ENCODE measurements at regions not wholly inside any gene's neighbourhood (a gene's known extent, or its start where the extent isn't known, plus 50 kb on each side); places are given as distances from the start of the nearest gene placed in this dataset.

DNA sequence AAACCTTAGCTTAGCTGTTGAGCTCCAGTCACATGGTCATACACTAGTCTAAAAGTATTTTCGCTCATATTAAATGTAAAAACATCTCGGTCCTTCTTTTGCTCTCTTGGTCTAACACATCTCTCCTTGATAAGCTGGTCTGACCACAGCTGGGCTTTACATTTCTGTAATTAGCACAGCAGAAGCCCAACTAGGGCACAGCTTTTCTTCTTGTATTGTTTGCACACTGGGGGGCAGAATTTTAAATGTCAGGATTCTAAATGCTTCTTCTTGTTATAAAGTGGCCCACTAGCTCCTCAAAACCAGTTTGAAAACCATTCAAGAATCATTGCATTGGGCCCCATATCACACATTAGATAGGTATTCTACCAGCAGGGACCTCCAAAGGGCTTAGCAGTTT, 289.1 kb upstream of the PKN2 start:
- Mint-ChIP-seq H3K27ac (no peak overlapping the region), H3K36me3 (ENCODE audit: low read depth) (no peaks in the 10 kb centered on the region)
- intact Hi-C loops (cut with micrococcal nuclease) = no loop called here

DNA sequence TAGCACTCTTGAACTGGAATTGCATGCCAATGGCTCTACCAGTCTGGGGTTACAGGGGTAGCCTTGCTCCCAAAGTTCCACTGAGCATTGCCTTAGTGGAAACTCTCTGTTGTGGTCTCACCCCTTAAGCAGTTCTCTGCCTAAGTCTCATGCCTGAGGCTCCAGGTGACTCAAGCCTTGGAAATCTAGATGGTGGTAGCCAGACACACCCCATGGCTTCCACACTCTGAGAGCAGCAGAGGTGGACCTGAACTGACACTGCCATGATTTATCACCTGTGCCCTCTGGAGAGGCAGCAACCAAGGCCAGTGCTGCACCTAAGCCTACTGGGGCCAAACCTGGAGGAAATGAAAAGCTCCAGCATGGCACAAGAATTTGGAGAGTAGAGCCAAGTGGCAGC, 285.7 kb upstream of the PKN2 start:
- no peaks in the 10 kb centered on the region for H3K9me3 Mint-ChIP-seq
- no peak overlapping the region for H3K27ac Mint-ChIP-seq
- no peak for DNase-seq
- H3K36me3 Mint-ChIP-seq (ENCODE audit: low read depth) = no peaks in the 10 kb centered on the region
- H3K4me3 Mint-ChIP-seq = no peak overlapping the region
- no peaks in the 10 kb centered on the region for H3K27me3 Mint-ChIP-seq
- intact Hi-C loops (cut with micrococcal nuclease) = no loop called here
- H3K4me1 Mint-ChIP-seq = no peaks in the 10 kb centered on the region

More for the DNA sequence above, 289.1 kb upstream of the PKN2 start:
- no peak for DNase-seq
- H3K9me3 Mint-ChIP-seq = no peaks in the 10 kb centered on the region
- no peak overlapping the region for H3K4me3 Mint-ChIP-seq
- no peaks in the 10 kb centered on the region for H3K4me1 Mint-ChIP-seq
- no peaks in the 10 kb centered on the region for H3K27me3 Mint-ChIP-seq

DNA sequence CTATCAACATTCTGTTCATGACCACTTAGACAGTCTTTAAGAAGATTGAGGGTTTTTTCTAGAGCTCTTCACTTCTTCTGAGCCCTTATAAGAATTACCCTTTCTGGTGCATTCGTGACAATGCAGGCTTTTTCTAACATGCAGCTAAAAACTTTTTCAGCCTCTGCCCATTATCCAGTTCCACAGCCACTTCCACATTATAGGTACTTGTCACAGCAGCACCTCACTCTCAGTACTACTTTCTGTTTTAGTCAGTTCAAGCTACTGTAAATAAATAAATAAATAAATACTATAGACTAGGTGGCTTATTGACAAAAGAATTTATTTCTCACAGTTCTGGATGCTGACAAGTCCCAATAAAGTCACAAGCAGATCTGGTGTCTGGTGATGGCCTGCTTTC, 284.4 kb upstream of the PKN2 start:
- no peaks in the 10 kb centered on the region for H3K36me3 Mint-ChIP-seq (ENCODE audit: low read depth)
- no peak overlapping the region for H3K27ac Mint-ChIP-seq
- no peak overlapping the region for H3K4me3 Mint-ChIP-seq

DNA sequence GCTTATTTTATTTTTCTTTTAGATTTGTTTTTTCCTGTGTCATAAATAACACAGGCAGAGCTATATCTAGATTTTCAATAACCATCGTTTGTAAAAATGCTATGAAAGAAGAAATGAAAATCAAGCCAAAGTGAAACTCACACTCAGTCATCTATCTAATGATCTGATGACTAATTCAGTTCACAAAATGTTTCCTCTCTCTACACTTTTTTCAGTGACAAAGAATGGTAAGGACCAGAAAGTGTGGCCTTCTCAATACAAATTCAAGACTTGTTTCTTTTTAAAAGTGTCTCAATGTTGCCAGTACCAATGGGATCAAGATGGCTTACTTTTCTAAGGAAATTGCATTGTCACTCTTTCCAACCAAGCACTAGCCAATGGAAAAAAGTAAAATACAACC, 282.8 kb upstream of the PKN2 start:
- Mint-ChIP-seq H3K27me3 (no peaks in the 10 kb centered on the region), H3K27ac (no peak overlapping the region), H3K9me3 (no peaks in the 10 kb centered on the region), H3K36me3 (ENCODE audit: low read depth) (no peaks in the 10 kb centered on the region), H3K4me1 (no peaks in the 10 kb centered on the region), H3K4me3 (no peak overlapping the region)
- intact Hi-C loops (cut with micrococcal nuclease) = no loop called here
- no peak for DNase-seq

More for the DNA sequence above, 284.4 kb upstream of the PKN2 start:
- Mint-ChIP-seq H3K27me3 (no peaks in the 10 kb centered on the region), H3K4me1 (no peaks in the 10 kb centered on the region), H3K9me3 (no peaks in the 10 kb centered on the region)
- intact Hi-C loops (cut with micrococcal nuclease) = no loop called here
- DNase-seq = no peak

DNA sequence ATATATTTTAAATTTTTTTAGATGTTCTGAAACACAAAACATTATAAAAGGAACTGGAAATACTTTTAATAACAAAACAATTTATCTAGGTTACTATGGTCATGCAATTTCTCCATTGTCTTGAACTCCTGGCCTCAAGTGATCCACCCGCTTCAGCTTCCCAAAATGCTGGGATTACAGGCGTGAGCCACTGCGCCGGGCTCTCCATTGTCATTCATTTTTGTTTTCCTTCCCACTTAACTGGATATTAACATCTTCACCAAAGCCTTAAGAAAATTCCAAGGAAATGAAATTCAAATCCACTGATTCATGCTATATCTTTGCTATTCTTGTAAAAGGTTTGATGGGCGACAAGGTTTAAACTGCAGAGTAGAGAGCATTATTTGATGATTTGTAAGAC, 279.5 kb upstream of the PKN2 start:
- Mint-ChIP-seq H3K27me3 (no peaks in the 10 kb centered on the region), H3K4me1 (no peaks in the 10 kb centered on the region), H3K36me3 (ENCODE audit: low read depth) (no peaks in the 10 kb centered on the region), H3K9me3 (no peaks in the 10 kb centered on the region), H3K27ac (no peak overlapping the region), H3K4me3 (no peak overlapping the region)
- DNase-seq = no peak
- intact Hi-C loops (cut with micrococcal nuclease) = no loop called here

DNA sequence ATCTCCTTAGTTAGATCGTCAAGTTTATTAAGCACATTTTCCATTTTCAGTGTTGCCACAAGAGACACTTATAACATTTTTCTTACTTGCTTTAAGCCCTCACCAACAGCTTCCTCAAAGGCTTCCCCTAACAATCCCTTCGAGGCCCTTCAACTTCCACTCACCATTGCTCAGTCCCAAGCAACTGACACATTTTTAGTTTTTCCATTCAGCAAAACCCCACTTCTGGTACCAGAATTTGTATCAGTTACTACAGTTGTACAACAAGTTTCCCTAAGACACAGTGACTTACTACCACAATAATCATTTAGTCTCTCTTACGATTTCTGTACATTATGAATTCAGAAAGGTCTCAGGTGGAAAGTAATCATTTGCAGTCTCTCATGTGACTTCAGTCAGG, 276.8 kb upstream of the PKN2 start:
- no peak overlapping the region for H3K4me3 Mint-ChIP-seq
- H3K27me3 Mint-ChIP-seq = no peaks in the 10 kb centered on the region
- intact Hi-C loops (cut with micrococcal nuclease) = no loop called here
- no peak overlapping the region for H3K27ac Mint-ChIP-seq
- no peak for DNase-seq
- no peaks in the 10 kb centered on the region for H3K4me1 Mint-ChIP-seq
- no peaks in the 10 kb centered on the region for H3K36me3 Mint-ChIP-seq (ENCODE audit: low read depth)
- no peaks in the 10 kb centered on the region for H3K9me3 Mint-ChIP-seq

DNA sequence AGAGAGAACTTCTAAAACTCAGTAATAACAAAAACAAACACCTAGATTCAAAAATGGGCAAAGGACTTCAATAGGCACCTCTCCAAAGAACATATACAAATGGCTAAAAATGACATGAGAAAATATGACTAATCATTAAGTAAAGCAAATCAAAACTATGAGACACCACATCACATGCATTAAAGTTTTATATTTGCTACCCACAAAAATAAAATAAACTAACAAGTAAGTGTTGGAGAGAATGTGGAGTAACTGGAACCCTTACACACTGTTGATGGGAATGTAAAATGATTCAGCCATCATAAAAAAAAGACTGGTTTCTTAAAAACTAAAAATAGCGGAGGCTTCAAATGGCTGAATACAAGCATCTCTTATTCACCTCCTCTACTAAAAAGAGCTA, 262.1 kb upstream of the PKN2 start:
- DNase-seq = no peak
- no peaks in the 10 kb centered on the region for H3K36me3 Mint-ChIP-seq (ENCODE audit: low read depth)
- no peak overlapping the region for H3K27ac Mint-ChIP-seq
- no peaks in the 10 kb centered on the region for H3K27me3 Mint-ChIP-seq
- intact Hi-C loops (cut with micrococcal nuclease) = no loop called here
- peaks cover 15% of the 10 kb centered on the region for H3K9me3 Mint-ChIP-seq
- H3K4me1 Mint-ChIP-seq = no peaks in the 10 kb centered on the region
- H3K4me3 Mint-ChIP-seq = no peak overlapping the region

DNA sequence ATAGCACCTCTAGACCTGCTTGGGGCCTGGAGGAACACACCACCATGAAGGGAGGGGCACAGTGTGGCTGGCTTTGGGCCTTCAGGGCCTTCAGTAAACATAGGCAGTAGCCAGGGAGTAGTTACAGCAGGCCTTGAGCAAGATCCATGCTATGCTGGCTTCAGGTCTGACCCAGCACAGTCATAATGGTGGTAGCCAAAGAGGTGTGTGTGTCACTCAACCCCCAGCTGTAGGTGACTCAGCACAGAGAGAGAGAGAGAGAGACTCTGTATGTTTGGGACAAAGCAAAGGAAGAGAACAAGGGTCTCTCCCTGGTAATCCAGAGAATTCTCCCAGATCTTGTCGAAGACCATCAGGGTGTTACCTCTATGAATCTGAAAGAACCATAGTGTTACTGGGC, 250.5 kb upstream of the PKN2 start:
- Mint-ChIP-seq H3K36me3 (ENCODE audit: low read depth) (no peaks in the 10 kb centered on the region), H3K9me3 (no peaks in the 10 kb centered on the region), H3K27me3 (no peaks in the 10 kb centered on the region), H3K27ac (no peak overlapping the region), H3K4me3 (no peak overlapping the region), H3K4me1 (no peaks in the 10 kb centered on the region)
- no peak for DNase-seq
- intact Hi-C loops (cut with micrococcal nuclease) = no loop called here

DNA sequence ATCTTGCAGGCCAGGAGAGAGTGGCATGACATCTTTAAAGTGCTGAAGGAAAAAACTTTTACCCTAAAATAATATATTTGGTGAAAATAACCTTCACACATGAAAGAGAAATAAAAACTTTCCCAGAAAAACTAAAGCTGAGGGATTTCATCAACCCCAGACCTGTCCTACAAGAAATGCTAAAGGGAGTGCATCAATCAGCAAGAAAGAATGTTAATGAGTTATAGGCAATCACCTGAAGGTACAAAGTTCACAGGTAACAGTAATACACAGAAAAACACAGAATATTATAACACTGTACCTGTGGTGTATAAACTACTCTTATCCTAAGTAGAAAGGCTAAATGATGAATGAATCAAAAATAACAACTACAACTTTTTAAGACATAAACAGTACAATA, 249.2 kb upstream of the PKN2 start:
- no peak overlapping the region for H3K4me3 Mint-ChIP-seq
- no peak for DNase-seq
- no peaks in the 10 kb centered on the region for H3K27me3 Mint-ChIP-seq
- H3K9me3 Mint-ChIP-seq = no peaks in the 10 kb centered on the region
- no peaks in the 10 kb centered on the region for H3K36me3 Mint-ChIP-seq (ENCODE audit: low read depth)
- intact Hi-C loops (cut with micrococcal nuclease) = no loop called here
- H3K4me1 Mint-ChIP-seq = no peaks in the 10 kb centered on the region
- no peak overlapping the region for H3K27ac Mint-ChIP-seq

DNA sequence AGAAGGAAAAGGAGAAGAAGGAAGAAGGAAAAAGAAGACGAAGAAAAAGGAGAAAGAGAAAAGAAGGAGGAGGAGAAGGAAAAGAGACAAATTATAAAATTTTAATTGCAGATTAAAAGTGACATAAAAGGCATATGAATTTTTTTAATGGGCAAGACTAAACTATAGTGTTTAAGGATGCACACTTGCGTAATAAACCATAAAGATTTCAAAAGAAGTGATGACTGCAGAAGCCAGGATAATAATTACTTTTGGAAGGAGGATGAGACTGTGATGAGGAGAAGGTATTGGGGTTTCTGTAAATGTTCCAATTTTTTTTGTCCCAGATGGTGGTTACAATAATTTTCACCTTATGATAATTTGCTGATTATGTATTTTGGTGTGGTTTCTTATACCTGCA, 243.1 kb upstream of the PKN2 start:
- H3K36me3 Mint-ChIP-seq (ENCODE audit: low read depth) = no peaks in the 10 kb centered on the region
- no peak for DNase-seq
- no peaks in the 10 kb centered on the region for H3K4me1 Mint-ChIP-seq
- no peak overlapping the region for H3K4me3 Mint-ChIP-seq
- H3K27ac Mint-ChIP-seq = no peak overlapping the region
- intact Hi-C loops (cut with micrococcal nuclease) = no loop called here
- no peaks in the 10 kb centered on the region for H3K27me3 Mint-ChIP-seq
- no peaks in the 10 kb centered on the region for H3K9me3 Mint-ChIP-seq

DNA sequence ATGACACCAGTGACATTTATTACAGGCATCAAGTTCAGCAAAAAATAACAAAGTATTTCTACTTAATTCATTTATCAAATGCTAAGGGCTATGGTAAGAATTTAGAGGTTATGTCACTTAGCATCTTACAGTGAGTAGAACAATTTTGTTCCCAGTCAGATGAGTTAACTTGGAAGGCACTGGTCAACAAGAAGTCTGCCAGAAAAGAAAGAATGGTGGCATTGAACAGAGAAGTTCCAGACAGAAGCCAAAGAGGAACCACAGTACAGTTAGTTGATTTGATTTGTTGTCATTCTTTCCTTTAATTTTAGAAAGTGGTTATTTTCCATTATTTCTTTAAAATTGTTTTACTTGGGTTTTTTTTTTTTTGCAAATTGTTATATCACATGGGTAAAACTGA, 232.2 kb upstream of the PKN2 start:
- intact Hi-C loops (cut with micrococcal nuclease) = no loop called here
- H3K27ac Mint-ChIP-seq = no peak overlapping the region
- peaks cover 2% of the 10 kb centered on the region for H3K27me3 Mint-ChIP-seq
- no peaks in the 10 kb centered on the region for H3K9me3 Mint-ChIP-seq
- H3K4me3 Mint-ChIP-seq = no peak overlapping the region
- no peaks in the 10 kb centered on the region for H3K4me1 Mint-ChIP-seq
- no peaks in the 10 kb centered on the region for H3K36me3 Mint-ChIP-seq (ENCODE audit: low read depth)
- no peak for DNase-seq

DNA sequence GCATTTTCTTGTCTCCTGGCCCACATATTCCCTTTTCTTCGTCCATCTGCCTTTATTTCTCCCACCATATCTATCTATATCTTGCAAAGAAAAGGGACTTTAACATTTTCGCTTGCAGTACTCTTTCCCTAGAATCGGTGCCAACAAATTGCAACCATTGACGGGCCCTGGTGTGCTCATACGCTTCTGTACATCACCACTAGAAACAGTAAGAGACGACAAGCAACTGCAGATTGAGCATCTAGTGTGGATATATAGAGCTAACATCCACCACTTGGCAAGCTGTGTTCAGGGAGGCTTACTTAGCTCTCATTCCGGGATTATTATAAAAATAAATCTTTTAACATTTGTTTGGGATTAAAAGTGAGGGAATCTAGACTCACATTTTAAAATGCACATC, 230.8 kb upstream of the PKN2 start:
- intact Hi-C loops (cut with micrococcal nuclease) = no loop called here
- Mint-ChIP-seq H3K4me3 (no peak overlapping the region), H3K9me3 (no peaks in the 10 kb centered on the region), H3K36me3 (ENCODE audit: low read depth) (no peaks in the 10 kb centered on the region), H3K4me1 (no peaks in the 10 kb centered on the region), H3K27me3 (peaks cover 2% of the 10 kb centered on the region), H3K27ac (no peak overlapping the region)
- DNase-seq = no peak

DNA sequence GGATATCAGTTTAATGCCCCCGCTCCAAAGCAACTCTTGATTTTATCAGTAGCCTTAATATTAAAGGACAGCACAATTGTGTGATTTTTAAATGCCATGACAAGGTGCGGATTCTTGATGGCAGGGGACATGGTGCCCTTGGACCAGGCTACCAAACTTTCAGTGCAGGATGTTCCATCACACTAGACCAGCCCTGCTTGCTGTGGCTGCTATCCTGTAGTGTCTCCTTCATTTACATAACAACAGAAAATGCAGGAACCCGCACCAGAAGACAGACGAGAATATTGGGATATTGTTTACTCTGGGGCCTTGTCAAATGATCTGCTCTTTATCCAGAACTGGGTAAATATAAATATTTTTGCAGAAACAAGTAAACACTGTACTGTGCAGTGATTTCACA, 229.3 kb upstream of the PKN2 start:
- H3K9me3 Mint-ChIP-seq = no peaks in the 10 kb centered on the region
- H3K4me3 Mint-ChIP-seq = no peak overlapping the region
- intact Hi-C loops (cut with micrococcal nuclease) = no loop called here
- no peaks in the 10 kb centered on the region for H3K4me1 Mint-ChIP-seq
- H3K27me3 Mint-ChIP-seq = peaks cover 2% of the 10 kb centered on the region
- H3K27ac Mint-ChIP-seq = no peak overlapping the region
- no peaks in the 10 kb centered on the region for H3K36me3 Mint-ChIP-seq (ENCODE audit: low read depth)
- DNase-seq = no peak

DNA sequence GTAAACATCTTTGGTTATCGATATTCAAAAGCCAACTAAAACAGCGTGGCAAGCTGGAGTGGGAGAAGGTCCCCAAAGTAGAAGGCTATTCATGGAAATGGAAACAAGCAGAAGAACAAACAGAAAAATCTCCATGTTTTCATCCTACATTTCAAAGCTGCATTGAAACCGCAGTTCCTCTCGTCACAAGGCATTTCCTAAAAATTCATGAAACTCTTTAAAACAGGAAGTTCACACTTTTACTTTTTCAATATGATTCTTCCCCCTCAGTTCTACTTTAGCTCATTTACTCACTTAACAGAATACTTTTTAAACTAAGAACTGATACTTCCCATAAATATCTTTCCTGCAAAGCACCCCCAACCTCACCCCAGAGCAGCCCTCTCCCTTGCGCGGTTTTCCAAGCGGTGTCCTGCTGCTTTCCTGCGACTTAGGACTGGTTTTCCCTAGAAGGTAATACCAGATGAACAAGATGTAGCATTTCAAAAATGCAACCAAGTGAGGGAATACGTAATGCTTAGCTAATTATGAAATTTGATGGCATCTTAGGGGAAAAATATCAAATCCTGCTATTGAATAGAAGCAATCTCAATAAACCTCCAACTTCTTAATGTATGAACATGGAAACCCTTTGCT, 228.3 kb upstream of the PKN2 start:
- intact Hi-C loops (cut with micrococcal nuclease) = no loop called here
- Mint-ChIP-seq H3K36me3 (ENCODE audit: low read depth) (no peaks in the 10 kb centered on the region), H3K9me3 (no peaks in the 10 kb centered on the region), H3K27ac (no peak overlapping the region), H3K4me3 (no peak overlapping the region), H3K27me3 (peaks cover 2% of the 10 kb centered on the region), H3K4me1 (no peaks in the 10 kb centered on the region)
- DNase-seq = no peak

DNA sequence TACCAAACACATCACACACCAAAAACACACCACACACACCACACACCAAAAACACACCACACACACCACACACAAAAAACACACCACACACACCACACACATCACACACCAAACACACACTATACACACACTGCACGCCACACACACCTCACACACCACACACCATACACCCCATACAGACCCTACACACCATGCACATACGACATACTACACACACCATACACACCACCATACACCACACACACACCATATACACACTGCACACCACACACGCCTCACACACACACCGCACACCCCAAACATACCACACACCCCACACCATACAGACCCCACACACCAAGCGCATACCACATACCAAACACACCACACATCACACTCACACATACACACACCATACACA, 226.9 kb upstream of the PKN2 start:
- Mint-ChIP-seq H3K36me3 (ENCODE audit: low read depth) (no peaks in the 10 kb centered on the region), H3K9me3 (no peaks in the 10 kb centered on the region), H3K27ac (no peak overlapping the region), H3K4me1 (no peaks in the 10 kb centered on the region), H3K4me3 (no peak overlapping the region), H3K27me3 (peaks cover 9% of the 10 kb centered on the region)
- no peak for DNase-seq
- intact Hi-C loops (cut with micrococcal nuclease) = no loop called here
